ENCODE measurements at regions not wholly inside any gene's neighbourhood (a gene's known extent, or its start where the extent isn't known, plus 50 kb on each side); places are given as distances from the start of the nearest gene placed in this dataset.

DNA sequence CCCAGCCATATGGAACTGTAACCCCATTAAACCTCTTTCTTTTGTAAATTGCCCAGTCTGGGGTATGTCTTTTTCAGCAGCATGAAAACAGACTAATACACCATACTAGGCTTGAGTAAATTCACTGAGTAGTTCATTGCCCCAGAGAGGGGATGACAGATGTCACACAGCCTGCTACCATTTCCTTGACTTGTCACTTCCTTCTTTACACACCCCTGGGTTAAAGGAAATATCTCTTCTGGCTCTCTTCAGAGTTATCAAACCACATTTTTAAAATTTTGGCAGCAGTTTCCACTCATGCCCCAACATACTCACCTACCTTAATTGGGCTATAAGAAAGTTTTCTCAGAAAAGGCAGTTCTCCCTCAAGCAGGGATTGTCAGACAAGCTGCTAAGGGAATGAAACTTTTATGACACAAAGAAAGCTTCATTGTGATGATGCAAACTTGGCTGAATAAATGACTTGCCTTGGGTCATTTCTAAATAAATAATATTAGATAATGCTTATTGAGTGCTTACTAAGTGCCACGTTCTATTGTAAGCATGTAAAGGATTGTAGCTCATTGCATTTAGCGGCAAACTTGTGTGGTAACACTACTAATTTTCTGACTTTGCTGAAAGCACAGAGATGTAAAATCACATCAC lies 68.0 kb upstream of the RBMS3 start:
- TF ChIP-seq, protein P1, sequence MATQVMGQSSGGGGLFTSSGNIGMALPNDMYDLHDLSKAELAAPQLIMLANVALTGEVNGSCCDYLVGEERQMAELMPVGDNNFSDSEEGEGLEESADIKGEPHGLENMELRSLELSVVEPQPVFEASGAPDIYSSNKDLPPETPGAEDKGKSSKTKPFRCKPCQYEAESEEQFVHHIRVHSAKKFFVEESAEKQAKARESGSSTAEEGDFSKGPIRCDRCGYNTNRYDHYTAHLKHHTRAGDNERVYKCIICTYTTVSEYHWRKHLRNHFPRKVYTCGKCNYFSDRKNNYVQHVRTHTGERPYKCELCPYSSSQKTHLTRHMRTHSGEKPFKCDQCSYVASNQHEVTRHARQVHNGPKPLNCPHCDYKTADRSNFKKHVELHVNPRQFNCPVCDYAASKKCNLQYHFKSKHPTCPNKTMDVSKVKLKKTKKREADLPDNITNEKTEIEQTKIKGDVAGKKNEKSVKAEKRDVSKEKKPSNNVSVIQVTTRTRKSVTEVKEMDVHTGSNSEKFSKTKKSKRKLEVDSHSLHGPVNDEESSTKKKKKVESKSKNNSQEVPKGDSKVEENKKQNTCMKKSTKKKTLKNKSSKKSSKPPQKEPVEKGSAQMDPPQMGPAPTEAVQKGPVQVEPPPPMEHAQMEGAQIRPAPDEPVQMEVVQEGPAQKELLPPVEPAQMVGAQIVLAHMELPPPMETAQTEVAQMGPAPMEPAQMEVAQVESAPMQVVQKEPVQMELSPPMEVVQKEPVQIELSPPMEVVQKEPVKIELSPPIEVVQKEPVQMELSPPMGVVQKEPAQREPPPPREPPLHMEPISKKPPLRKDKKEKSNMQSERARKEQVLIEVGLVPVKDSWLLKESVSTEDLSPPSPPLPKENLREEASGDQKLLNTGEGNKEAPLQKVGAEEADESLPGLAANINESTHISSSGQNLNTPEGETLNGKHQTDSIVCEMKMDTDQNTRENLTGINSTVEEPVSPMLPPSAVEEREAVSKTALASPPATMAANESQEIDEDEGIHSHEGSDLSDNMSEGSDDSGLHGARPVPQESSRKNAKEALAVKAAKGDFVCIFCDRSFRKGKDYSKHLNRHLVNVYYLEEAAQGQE (IDR thresholded peaks at IDR 0.05; ENCODE audit: unreplicated experiment) = no peak
- no peak for TF ChIP-seq CREB1 (CRISPR knock-in tag; IDR thresholded peaks at IDR 0.05; ENCODE audit: low read depth)
- TF ChIP-seq CTCF (conservative IDR thresholded peaks at IDR 0.05; ENCODE audit: low read depth in 2 of 2) = no peak
- no peak for TF ChIP-seq EZH2 (IDR thresholded peaks at IDR 0.05; ENCODE audit: low read depth, unreplicated experiment)
- no peak for TF ChIP-seq POLR2AphosphoS5 (IDR thresholded peaks at IDR 0.05; ENCODE audit: low read depth)
- TF ChIP-seq EZH2phosphoT487 (IDR thresholded peaks at IDR 0.05; ENCODE audit: unreplicated experiment) = no peak
- TF ChIP-seq, protein P2, sequence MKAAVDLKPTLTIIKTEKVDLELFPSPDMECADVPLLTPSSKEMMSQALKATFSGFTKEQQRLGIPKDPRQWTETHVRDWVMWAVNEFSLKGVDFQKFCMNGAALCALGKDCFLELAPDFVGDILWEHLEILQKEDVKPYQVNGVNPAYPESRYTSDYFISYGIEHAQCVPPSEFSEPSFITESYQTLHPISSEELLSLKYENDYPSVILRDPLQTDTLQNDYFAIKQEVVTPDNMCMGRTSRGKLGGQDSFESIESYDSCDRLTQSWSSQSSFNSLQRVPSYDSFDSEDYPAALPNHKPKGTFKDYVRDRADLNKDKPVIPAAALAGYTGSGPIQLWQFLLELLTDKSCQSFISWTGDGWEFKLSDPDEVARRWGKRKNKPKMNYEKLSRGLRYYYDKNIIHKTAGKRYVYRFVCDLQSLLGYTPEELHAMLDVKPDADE (IDR thresholded peaks at IDR 0.05) = no peak
- no peak for TF ChIP-seq NANOG (IDR thresholded peaks at IDR 0.05; ENCODE audit: borderline replicate concordance)
